Tibial artery (tissue), 4 donors: ENCODE measurements at regions not wholly inside any gene's neighbourhood (a gene's known extent, or its start where the extent isn't known, plus 50 kb on each side); places are given as distances from the start of the nearest gene placed in this dataset.

Experiments
- DNase-seq, 2 donors: peaks; one replicate each; pipeline ENCODE4 v3.0.0-alpha.2; 2019
- H3K27ac ChIP-seq, 2 donors: fragments of 200-600 bp; sonication (generic) in 1 of 2; 1 replicate in 1 of 2; 2 replicates in 1 of 2; pipeline ENCODE4 v1.5.1; 2018 to 2019; ENCODE audit warnings: mild to moderate bottlenecking in 1 of 2
- H3K27me3 ChIP-seq, 2 donors: fragments of 200-600 bp; sonication (generic) in 1 of 2; one replicate each; pipeline versions ENCODE4 v1.5.1 to v1.6.0; 2016 to 2019
- H3K36me3 ChIP-seq, 3 donors: fragments of 200-600 bp; sonication (generic) in 2 of 3; one replicate each; pipeline ENCODE4 v1.5.1; 2016 to 2019; ENCODE audit warnings: mild to moderate bottlenecking in 2 of 3
- H3K4me1 ChIP-seq, 4 donors: fragments of 200-600 bp; sonication (generic) in 2 of 4; 1 replicate in 3 of 4; 2 replicates in 1 of 4; pipeline ENCODE4 v1.5.1; 2016 to 2019
- H3K4me3 ChIP-seq, 2 donors: fragments of 200-600 bp; sonication (generic) in 1 of 2; 1 replicate in 1 of 2; 2 replicates in 1 of 2; pipeline ENCODE4 v1.5.1; 2018 to 2019; ENCODE audit warnings: mild to moderate bottlenecking in 2 of 2
- H3K9me3 ChIP-seq, 3 donors: fragments of 200-600 bp; sonication (generic) in 1 of 3; one replicate each; pipeline ENCODE4 v1.5.1; 2016 to 2019
- CTCF ChIP-seq, 2 experiments: fragments of 200-600 bp in 1 of 2; fragments of 450-650 bp in 1 of 2; IDR thresholded peaks; one replicate each; pipeline ENCODE4 v1.5.1; 2017 to 2019; ENCODE audit warnings: antibody characterized with exemption in 2 of 2, mild to moderate bottlenecking in 1 of 2, moderate library complexity in 1 of 2
- intact Hi-C: fragments of 100-400 bp; cut with DNase I; formaldehyde crosslinking; loops from one replicate; pipeline ENCODE4 v1.15.0; 2023; ENCODE audit warnings: low total_unique reads

GRCh38 chr3:191802671-191803070 is 341.7 kb downstream of the PYDC2 start:
- H3K4me3 ChIP-seq, result no peak overlapping the region
- no peaks in the 10 kb centered on the region for H3K27me3 ChIP-seq
- DNase-seq, result no peak
- H3K4me1 ChIP-seq, result no peaks in the 10 kb centered on the region
- no peaks in the 10 kb centered on the region for H3K36me3 ChIP-seq
- H3K27ac ChIP-seq, result no peak overlapping the region
- peaks cover 0 to 23% (median 9%) of the 10 kb centered on the region in 3 donors for H3K9me3 ChIP-seq
- intact Hi-C loops, result no loop called here
- TF ChIP-seq CTCF (IDR thresholded peaks at IDR 0.05), result no peak

GRCh38 chr3:191804935-191805334 is 344.0 kb downstream of the PYDC2 start:
- no peak overlapping the region for H3K27ac ChIP-seq
- H3K4me1 ChIP-seq, result no peaks in the 10 kb centered on the region
- intact Hi-C loops, result no loop called here
- no peaks in the 10 kb centered on the region for H3K36me3 ChIP-seq
- DNase-seq, result no peak
- no peaks in the 10 kb centered on the region for H3K27me3 ChIP-seq
- no peak overlapping the region for H3K4me3 ChIP-seq
- no peak for TF ChIP-seq CTCF (IDR thresholded peaks at IDR 0.05)
- peaks cover 0 to 23% (median 9%) of the 10 kb centered on the region in 3 donors for H3K9me3 ChIP-seq

- Histone ChIP-seq H3K36me3 (no peaks in the 10 kb centered on the region), H3K27ac (no peak overlapping the region), H3K4me1 (no peaks in the 10 kb centered on the region), H3K9me3 (no peaks in the 10 kb centered on the region), H3K4me3 (no peak overlapping the region), H3K27me3 (no peaks in the 10 kb centered on the region)
- intact Hi-C loops, result no loop called here
- TF ChIP-seq CTCF (IDR thresholded peaks at IDR 0.05), result no peak
- no peak for DNase-seq
These were observed 347.1 kb downstream of the PYDC2 start for GRCh38 chr3:191808073-191808472.

GRCh38 chr3:191809326-191809949 is 348.5 kb downstream of the PYDC2 start:
- Histone ChIP-seq H3K36me3 (no peaks in the 10 kb centered on the region), H3K9me3 (no peaks in the 10 kb centered on the region), H3K27me3 (no peaks in the 10 kb centered on the region), H3K4me3 (no peak overlapping the region), H3K27ac (no peak overlapping the region), H3K4me1 (no peaks in the 10 kb centered on the region)
- no peak for DNase-seq
- TF ChIP-seq CTCF (IDR thresholded peaks at IDR 0.05), result no peak
- intact Hi-C loops, result no loop called here

- TF ChIP-seq CTCF (IDR thresholded peaks at IDR 0.05), result no peak
- Histone ChIP-seq H3K27ac (no peak overlapping the region), H3K9me3 (no peaks in the 10 kb centered on the region), H3K27me3 (no peaks in the 10 kb centered on the region), H3K4me1 (no peaks in the 10 kb centered on the region), H3K36me3 (no peaks in the 10 kb centered on the region), H3K4me3 (no peak overlapping the region)
- intact Hi-C loops, result no loop called here
- no peak for DNase-seq
These were observed 352.3 kb downstream of the PYDC2 start for GRCh38 chr3:191813245-191813644.

- intact Hi-C loops, result no loop called here
- Histone ChIP-seq H3K9me3 (no peaks in the 10 kb centered on the region), H3K36me3 (no peaks in the 10 kb centered on the region), H3K4me1 (no peaks in the 10 kb centered on the region), H3K27me3 (no peaks in the 10 kb centered on the region), H3K27ac (no peak overlapping the region), H3K4me3 (no peak overlapping the region)
- no peak for DNase-seq
- TF ChIP-seq CTCF (IDR thresholded peaks at IDR 0.05), result no peak
These were observed 387.9 kb downstream of the PYDC2 start for GRCh38 chr3:191848818-191849217.
